SIG-M5 (cell line): ENCODE measurements at regions not wholly inside any gene's neighbourhood (a gene's known extent, or its start where the extent isn't known, plus 50 kb on each side); places are given as distances from the start of the nearest gene placed in this dataset.

Experiments used
- DNase-seq: peaks from one replicate; lab custom pipeline; 2025; lab: John Stamatoyannopoulos, UW

GRCh38 chr4:135670548-135670947, 1469.0 kb upstream of the PABPC4L start:
- no peak for DNase-seq
